ENCODE measurements at regions not wholly inside any gene's neighbourhood (a gene's known extent, or its start where the extent isn't known, plus 50 kb on each side); places are given as distances from the start of the nearest gene placed in this dataset.

GRCh38 chr2:209114588-209115240 lies 309.1 kb upstream of the MAP2 start (continued):
- TF ChIP-seq POLR2AphosphoS5 (IDR thresholded peaks at IDR 0.05; ENCODE audit: low read depth, low read length) = no peak
- no peak for TF ChIP-seq NRF1 (IDR thresholded peaks at IDR 0.05; ENCODE audit: low read depth, low read length)
